SK-N-SH treated with all-trans-retinoic acid at 6 μM for 48 hours (cell line): ENCODE measurements at regions not wholly inside any gene's neighbourhood (a gene's known extent, or its start where the extent isn't known, plus 50 kb on each side); places are given as distances from the start of the nearest gene placed in this dataset.

Experiments
- CSDC2 ChIP-seq: fragments of 250-450 bp; sonication (Bioruptor Pico); IDR thresholded peaks from 2 replicates; pipeline ENCODE4 v1.5.0; 2020; ENCODE audit warnings: mild to moderate bottlenecking, moderate library complexity
- ESRRG ChIP-seq: fragments of 250-450 bp; sonication (Bioruptor Pico); IDR thresholded peaks from 2 replicates; pipeline ENCODE4 v1.6.1; 2021; ENCODE audit warnings: mild to moderate bottlenecking
- GLIS3 ChIP-seq: fragments of 250-450 bp; sonication (Bioruptor Pico); IDR thresholded peaks from 2 replicates; pipeline ENCODE4 v1.5.0; 2020; ENCODE audit warnings: mild to moderate bottlenecking, moderate library complexity
- ZFP3 ChIP-seq: fragments of 250-450 bp; sonication (Bioruptor Pico); IDR thresholded peaks from 2 replicates; pipeline ENCODE4 v1.5.0; 2020; ENCODE audit warnings: mild to moderate bottlenecking, moderate library complexity
- ZFP30 ChIP-seq: fragments of 450-650 bp; formaldehyde crosslinking; IDR thresholded peaks from 2 replicates; pipeline ENCODE4 v1.5.0; 2022; ENCODE audit warnings: mild to moderate bottlenecking, moderate library complexity
- ZNF565 ChIP-seq: fragments of 450-650 bp; formaldehyde crosslinking; conservative IDR thresholded peaks from 2 replicates; pipeline ENCODE4 v1.5.0; 2020; ENCODE audit warnings: low read depth, mild to moderate bottlenecking, moderate library complexity
- ZNF70 ChIP-seq: fragments of 450-650 bp; formaldehyde crosslinking; IDR thresholded peaks from 2 replicates; pipeline ENCODE4 v1.5.0; 2020; ENCODE audit warnings: mild to moderate bottlenecking, moderate library complexity
- ZNF8 ChIP-seq: fragments of 450-650 bp; formaldehyde crosslinking; IDR thresholded peaks from 2 replicates; pipeline ENCODE4 v1.5.0; 2020; ENCODE audit warnings: mild to moderate bottlenecking, moderate library complexity
- TF ChIP-seq, protein P1 (sequence below): fragments of 250-450 bp; sonication (Bioruptor Pico); IDR thresholded peaks from 2 replicates; pipeline ENCODE4 v1.5.1; 2020; ENCODE audit warnings: low read depth, mild to moderate bottlenecking, moderate library complexity
- TF ChIP-seq, protein P2 (sequence below): fragments of 250-450 bp; sonication (Bioruptor Pico); IDR thresholded peaks from 2 replicates; pipeline ENCODE4 v1.8.0; 2021; ENCODE audit warnings: low read depth, mild to moderate bottlenecking, moderate library complexity, borderline replicate concordance

DNA sequence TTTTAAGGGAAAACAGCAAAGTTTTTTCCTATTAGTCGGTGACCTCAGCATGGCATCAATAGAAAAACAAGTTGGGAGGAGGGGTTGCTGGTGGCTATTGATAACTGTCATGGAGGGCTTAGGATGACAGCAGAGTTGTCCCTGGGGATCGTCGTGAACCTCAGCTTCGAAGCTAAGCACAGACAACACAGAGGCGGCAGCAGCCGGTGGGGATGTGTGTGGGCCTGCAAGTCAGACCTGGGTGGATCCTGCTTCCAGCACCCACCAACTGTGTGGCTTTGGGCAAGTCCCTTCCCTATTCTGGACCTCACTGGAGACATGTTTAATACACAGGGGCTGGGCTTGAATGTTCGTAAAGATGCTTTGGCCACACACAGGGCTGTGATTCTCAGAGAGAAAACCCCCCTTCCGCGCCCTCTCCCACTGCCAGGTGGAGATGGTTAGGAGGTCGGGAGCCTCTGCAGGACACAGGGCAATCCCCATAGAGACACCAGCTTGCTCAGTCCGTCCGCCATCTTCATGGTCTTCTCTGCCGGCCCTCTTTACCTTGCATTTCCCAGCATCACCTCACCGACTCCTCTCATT lies 83.1 kb upstream of the TOX2 start:
- TF ChIP-seq ZFP30: no peak
- TF ChIP-seq ZFP3 (CRISPR knock-in tag): no peak
- no peak for TF ChIP-seq ZNF8 (CRISPR knock-in tag)
- TF ChIP-seq ESRRG (CRISPR knock-in tag): no peak
- TF ChIP-seq ZNF70 (CRISPR knock-in tag): no peak
- TF ChIP-seq, protein P1, sequence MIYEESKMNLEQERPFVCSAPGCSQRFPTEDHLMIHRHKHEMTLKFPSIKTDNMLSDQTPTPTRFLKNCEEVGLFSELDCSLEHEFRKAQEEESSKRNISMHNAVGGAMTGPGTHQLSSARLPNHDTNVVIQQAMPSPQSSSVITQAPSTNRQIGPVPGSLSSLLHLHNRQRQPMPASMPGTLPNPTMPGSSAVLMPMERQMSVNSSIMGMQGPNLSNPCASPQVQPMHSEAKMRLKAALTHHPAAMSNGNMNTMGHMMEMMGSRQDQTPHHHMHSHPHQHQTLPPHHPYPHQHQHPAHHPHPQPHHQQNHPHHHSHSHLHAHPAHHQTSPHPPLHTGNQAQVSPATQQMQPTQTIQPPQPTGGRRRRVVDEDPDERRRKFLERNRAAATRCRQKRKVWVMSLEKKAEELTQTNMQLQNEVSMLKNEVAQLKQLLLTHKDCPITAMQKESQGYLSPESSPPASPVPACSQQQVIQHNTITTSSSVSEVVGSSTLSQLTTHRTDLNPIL (CRISPR knock-in tag): no peak
- TF ChIP-seq ZNF565: no peak
- no peak for TF ChIP-seq GLIS3
- no peak for TF ChIP-seq CSDC2 (CRISPR knock-in tag)
- TF ChIP-seq, protein P2, sequence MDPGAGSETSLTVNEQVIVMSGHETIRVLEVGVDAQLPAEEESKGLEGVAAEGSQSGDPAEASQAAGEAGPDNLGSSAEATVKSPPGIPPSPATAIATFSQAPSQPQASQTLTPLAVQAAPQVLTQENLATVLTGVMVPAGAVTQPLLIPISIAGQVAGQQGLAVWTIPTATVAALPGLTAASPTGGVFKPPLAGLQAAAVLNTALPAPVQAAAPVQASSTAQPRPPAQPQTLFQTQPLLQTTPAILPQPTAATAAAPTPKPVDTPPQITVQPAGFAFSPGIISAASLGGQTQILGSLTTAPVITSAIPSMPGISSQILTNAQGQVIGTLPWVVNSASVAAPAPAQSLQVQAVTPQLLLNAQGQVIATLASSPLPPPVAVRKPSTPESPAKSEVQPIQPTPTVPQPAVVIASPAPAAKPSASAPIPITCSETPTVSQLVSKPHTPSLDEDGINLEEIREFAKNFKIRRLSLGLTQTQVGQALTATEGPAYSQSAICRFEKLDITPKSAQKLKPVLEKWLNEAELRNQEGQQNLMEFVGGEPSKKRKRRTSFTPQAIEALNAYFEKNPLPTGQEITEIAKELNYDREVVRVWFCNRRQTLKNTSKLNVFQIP (CRISPR knock-in tag): no peak
